Right atrium auricular region (tissue), 2 donors: ENCODE measurements at regions not wholly inside any gene's neighbourhood (a gene's known extent, or its start where the extent isn't known, plus 50 kb on each side); places are given as distances from the start of the nearest gene placed in this dataset.
"Not testable (repeated sequence)": the region's sequence is repeated elsewhere in the genome, so short reads cannot be mapped to it uniquely, and the experiment has no call there.

ENCODE experiments used
- DNase-seq: peaks from one replicate; pipeline ENCODE4 v3.0.0-alpha.2; 2019; ENCODE audit warnings: low spot score
- H3K27ac ChIP-seq, 2 donors: fragments of 200-600 bp; sonication (generic); 1 replicate in 1 of 2; 2 replicates in 1 of 2; pipeline ENCODE4 v1.5.1; 2016 to 2019
- H3K27me3 ChIP-seq, 2 donors: fragments of 200-600 bp; sonication (generic); one replicate each; pipeline versions ENCODE4 v1.5.1 to v1.6.0; 2017 to 2019
- H3K36me3 ChIP-seq: fragments of 200-600 bp; sonication (generic); one replicate; pipeline ENCODE4 v1.5.1; 2016
- H3K4me1 ChIP-seq, 2 donors: fragments of 200-600 bp; sonication (generic); one replicate each; pipeline versions ENCODE4 v1.5.1 to v1.6.0; 2017 to 2019
- H3K4me3 ChIP-seq, 2 donors: fragments of 200-600 bp; sonication (generic); 1 replicate in 1 of 2; 2 replicates in 1 of 2; pipeline ENCODE4 v1.5.1; 2017 to 2019; ENCODE audit warnings: mild to moderate bottlenecking in 1 of 2, moderate library complexity in 1 of 2
- H3K9me3 ChIP-seq, 2 donors: fragments of 200-600 bp; sonication (generic); one replicate each; pipeline ENCODE4 v1.5.1; 2019
- CTCF ChIP-seq, 2 donors: fragments of 200-600 bp; sonication (generic); IDR thresholded peaks; one replicate each; pipeline ENCODE4 v1.5.1; 2019; ENCODE audit warnings: antibody characterized with exemption in 2 of 2

- Histone ChIP-seq H3K27ac (no peak overlapping the region), H3K9me3 (no peaks in the 10 kb centered on the region), H3K27me3 (no peaks in the 10 kb centered on the region), H3K4me1 (no peaks in the 10 kb centered on the region), H3K4me3 (no peak overlapping the region), H3K36me3 (no peaks in the 10 kb centered on the region)
- TF ChIP-seq CTCF (IDR thresholded peaks at IDR 0.05): no peak
- no peak for DNase-seq
Observed at GRCh38 chr11:38718049-38718448, 2120.0 kb upstream of the RAG2 start.

GRCh38 chr11:38711110-38711509, 2113.1 kb upstream of the RAG2 start:
- no peak overlapping the region for H3K4me3 ChIP-seq
- H3K27ac ChIP-seq: no peak overlapping the region
- no peaks in the 10 kb centered on the region for H3K36me3 ChIP-seq
- H3K4me1 ChIP-seq: no peaks in the 10 kb centered on the region
- no peak for TF ChIP-seq CTCF (IDR thresholded peaks at IDR 0.05)
- no peaks in the 10 kb centered on the region for H3K9me3 ChIP-seq
- DNase-seq: no peak
- H3K27me3 ChIP-seq: no peaks in the 10 kb centered on the region

GRCh38 chr11:38710262-38710661, 2112.2 kb upstream of the RAG2 start:
- no peak for TF ChIP-seq CTCF (IDR thresholded peaks at IDR 0.05)
- Histone ChIP-seq H3K36me3 (no peaks in the 10 kb centered on the region), H3K4me1 (no peaks in the 10 kb centered on the region), H3K9me3 (no peaks in the 10 kb centered on the region), H3K27ac (no peak overlapping the region), H3K27me3 (no peaks in the 10 kb centered on the region), H3K4me3 (no peak overlapping the region)
- no peak for DNase-seq

GRCh38 chr11:38700111-38700510, 2102.1 kb upstream of the RAG2 start:
- TF ChIP-seq CTCF (IDR thresholded peaks at IDR 0.05): no peak
- DNase-seq: no peak
- no peaks in the 10 kb centered on the region for H3K9me3 ChIP-seq
- no peak overlapping the region for H3K4me3 ChIP-seq
- no peak overlapping the region for H3K27ac ChIP-seq
- H3K36me3 ChIP-seq: no peaks in the 10 kb centered on the region
- no peaks in the 10 kb centered on the region for H3K27me3 ChIP-seq
- H3K4me1 ChIP-seq: no peaks in the 10 kb centered on the region

GRCh38 chr11:38693306-38693705, 2095.3 kb upstream of the RAG2 start:
- no peaks in the 10 kb centered on the region for H3K4me1 ChIP-seq
- H3K4me3 ChIP-seq: no peak overlapping the region
- H3K27me3 ChIP-seq: no peaks in the 10 kb centered on the region
- H3K9me3 ChIP-seq: no peaks in the 10 kb centered on the region
- no peaks in the 10 kb centered on the region for H3K36me3 ChIP-seq
- H3K27ac ChIP-seq: no peak overlapping the region
- no peak for DNase-seq
- no peak for TF ChIP-seq CTCF (IDR thresholded peaks at IDR 0.05)

GRCh38 chr11:38690211-38690610, 2092.2 kb upstream of the RAG2 start:
- H3K36me3 ChIP-seq, H3K9me3 ChIP-seq, H3K27me3 ChIP-seq, H3K27ac ChIP-seq, H3K4me1 ChIP-seq, DNase-seq, H3K4me3 ChIP-seq: not testable (repeated sequence)
